ENCODE measurements at regions not wholly inside any gene's neighbourhood (a gene's known extent, or its start where the extent isn't known, plus 50 kb on each side); places are given as distances from the start of the nearest gene placed in this dataset.

DNA sequence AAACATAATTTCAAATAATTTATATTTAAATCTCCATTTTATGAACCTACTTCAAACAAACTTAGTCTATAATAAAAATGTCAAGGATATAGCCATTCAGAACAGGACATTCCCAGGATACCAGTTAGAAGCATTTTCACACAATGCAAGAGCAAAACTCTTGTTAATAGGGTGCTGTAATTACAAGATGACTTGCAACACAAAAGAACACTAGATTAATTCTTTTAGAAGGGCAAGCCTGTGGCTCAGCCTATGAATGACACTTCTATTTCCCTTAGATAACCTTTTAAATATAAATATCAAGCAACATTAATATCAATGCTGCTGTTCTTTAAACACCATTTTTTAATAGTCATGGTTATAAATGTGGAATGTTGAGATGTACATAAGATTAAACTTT, 157.9 kb upstream of the SCN7A start:
- Histone ChIP-seq H3K4me2 (no peak overlapping the region), H2AFZ (no peak overlapping the region), H3K27me3 (ENCODE audit: insufficient read depth) (no peaks in the 10 kb centered on the region), H3K4me1 (ENCODE audit: insufficient read depth) (no peaks in the 10 kb centered on the region), H3K36me3 (ENCODE audit: insufficient read depth) (no peaks in the 10 kb centered on the region), H3K27ac (ENCODE audit: low read depth) (no peak overlapping the region), H3K4me3 (no peak overlapping the region), H3F3A (replicated peaks; ENCODE audit: low read depth) (no peaks in the 10 kb centered on the region), H3K9me2 (ENCODE audit: insufficient read depth) (no peaks in the 10 kb centered on the region), H4K20me1 (replicated peaks; ENCODE audit: insufficient read depth) (no peaks in the 10 kb centered on the region), H3K79me2 (replicated peaks; ENCODE audit: insufficient read depth) (no peaks in the 10 kb centered on the region)
- DNase-seq (ENCODE audit: low spot score) (no peak), ATAC-seq (no peak)
- TF ChIP-seq CREB1 (CRISPR knock-in tag; IDR thresholded peaks at IDR 0.05; ENCODE audit: low read depth) (no peak), ZNF114 (CRISPR knock-in tag; IDR thresholded peaks at IDR 0.05) (no peak), POLR2AphosphoS5 (IDR thresholded peaks at IDR 0.05; ENCODE audit: low read depth) (no peak), NANOG (IDR thresholded peaks at IDR 0.05; ENCODE audit: borderline replicate concordance) (no peak), CTCF (conservative IDR thresholded peaks at IDR 0.05; ENCODE audit: low read depth in 2 of 2) (no peak), STAT1 (IDR thresholded peaks at IDR 0.05; ENCODE audit: unreplicated experiment) (no peak), ZNF462 (CRISPR knock-in tag; IDR thresholded peaks at IDR 0.05) (no peak), EZH2 (IDR thresholded peaks at IDR 0.05; ENCODE audit: low read depth, unreplicated experiment) (no peak), ZNF331 (CRISPR knock-in tag; IDR thresholded peaks at IDR 0.05; ENCODE audit: low read depth) (no peak), REST (IDR thresholded peaks at IDR 0.05; ENCODE audit: unreplicated experiment) (no peak), JUNB (IDR thresholded peaks at IDR 0.05; ENCODE audit: unreplicated experiment) (no peak), EZH2phosphoT487 (IDR thresholded peaks at IDR 0.05; ENCODE audit: unreplicated experiment) (no peak)
- TF ChIP-seq, protein P1, sequence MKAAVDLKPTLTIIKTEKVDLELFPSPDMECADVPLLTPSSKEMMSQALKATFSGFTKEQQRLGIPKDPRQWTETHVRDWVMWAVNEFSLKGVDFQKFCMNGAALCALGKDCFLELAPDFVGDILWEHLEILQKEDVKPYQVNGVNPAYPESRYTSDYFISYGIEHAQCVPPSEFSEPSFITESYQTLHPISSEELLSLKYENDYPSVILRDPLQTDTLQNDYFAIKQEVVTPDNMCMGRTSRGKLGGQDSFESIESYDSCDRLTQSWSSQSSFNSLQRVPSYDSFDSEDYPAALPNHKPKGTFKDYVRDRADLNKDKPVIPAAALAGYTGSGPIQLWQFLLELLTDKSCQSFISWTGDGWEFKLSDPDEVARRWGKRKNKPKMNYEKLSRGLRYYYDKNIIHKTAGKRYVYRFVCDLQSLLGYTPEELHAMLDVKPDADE (IDR thresholded peaks at IDR 0.05): no peak
- Mint-ChIP-seq H3K36me3 (ENCODE audit: low read depth) (no peaks in the 10 kb centered on the region), H3K4me1 (peaks cover 11% of the 10 kb centered on the region; the same call in 2 of the 3 replicates), H3K4me3 (no peak overlapping the region), H3K27me3 (ENCODE audit: insufficient read depth, low read depth, poor library complexity) (no peaks in the 10 kb centered on the region), H3K27ac (no peak overlapping the region), H3K9me3 (no peaks in the 10 kb centered on the region)

Data from GM23338 (cell line).